ENCODE measurements at regions not wholly inside any gene's neighbourhood (a gene's known extent, or its start where the extent isn't known, plus 50 kb on each side); places are given as distances from the start of the nearest gene placed in this dataset.
"Not testable (repeated sequence)": the region's sequence is repeated elsewhere in the genome, so short reads cannot be mapped to it uniquely, and the experiment has no call there.

GRCh38 chr12:67107751-67108269, 161.3 kb upstream of the CAND1 start:
- Histone ChIP-seq H2AFZ (no peak overlapping the region), H4K20me1 (replicated peaks; ENCODE audit: insufficient read depth) (no peaks in the 10 kb centered on the region), H3K36me3 (ENCODE audit: insufficient read depth) (no peaks in the 10 kb centered on the region), H3K4me1 (ENCODE audit: insufficient read depth) (no peaks in the 10 kb centered on the region; the same call in 1 of the 2 replicates), H3K27ac (ENCODE audit: low read depth) (no peak overlapping the region), H3F3A (replicated peaks; ENCODE audit: low read depth) (no peaks in the 10 kb centered on the region), H3K4me3 (no peak overlapping the region), H3K79me2 (replicated peaks; ENCODE audit: insufficient read depth) (no peaks in the 10 kb centered on the region), H3K9me2 (ENCODE audit: insufficient read depth) (no peaks in the 10 kb centered on the region), H3K4me2 (no peak overlapping the region), H3K27me3 (ENCODE audit: insufficient read depth) (no peaks in the 10 kb centered on the region)
- no peaks in the 10 kb centered on the region for H3K36me3 Mint-ChIP-seq (ENCODE audit: low read depth)
- no peaks in the 10 kb centered on the region for H3K27me3 Mint-ChIP-seq (ENCODE audit: insufficient read depth, low read depth, poor library complexity)
- ATAC-seq, result no peak
- no peak overlapping the region for H3K4me3 Mint-ChIP-seq
- TF ChIP-seq POLR2AphosphoS5 (IDR thresholded peaks at IDR 0.05; ENCODE audit: low read depth) (no peak), NANOG (IDR thresholded peaks at IDR 0.05; ENCODE audit: borderline replicate concordance) (no peak), ZNF462 (CRISPR knock-in tag; IDR thresholded peaks at IDR 0.05) (no peak), EZH2phosphoT487 (IDR thresholded peaks at IDR 0.05; ENCODE audit: unreplicated experiment) (no peak), CREB1 (CRISPR knock-in tag; IDR thresholded peaks at IDR 0.05; ENCODE audit: low read depth) (no peak), STAT1 (IDR thresholded peaks at IDR 0.05; ENCODE audit: unreplicated experiment) (no peak), ZNF114 (CRISPR knock-in tag; IDR thresholded peaks at IDR 0.05) (no peak)
- TF ChIP-seq, protein P1, sequence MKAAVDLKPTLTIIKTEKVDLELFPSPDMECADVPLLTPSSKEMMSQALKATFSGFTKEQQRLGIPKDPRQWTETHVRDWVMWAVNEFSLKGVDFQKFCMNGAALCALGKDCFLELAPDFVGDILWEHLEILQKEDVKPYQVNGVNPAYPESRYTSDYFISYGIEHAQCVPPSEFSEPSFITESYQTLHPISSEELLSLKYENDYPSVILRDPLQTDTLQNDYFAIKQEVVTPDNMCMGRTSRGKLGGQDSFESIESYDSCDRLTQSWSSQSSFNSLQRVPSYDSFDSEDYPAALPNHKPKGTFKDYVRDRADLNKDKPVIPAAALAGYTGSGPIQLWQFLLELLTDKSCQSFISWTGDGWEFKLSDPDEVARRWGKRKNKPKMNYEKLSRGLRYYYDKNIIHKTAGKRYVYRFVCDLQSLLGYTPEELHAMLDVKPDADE (IDR thresholded peaks at IDR 0.05), result no peak
- TF ChIP-seq, protein P2, sequence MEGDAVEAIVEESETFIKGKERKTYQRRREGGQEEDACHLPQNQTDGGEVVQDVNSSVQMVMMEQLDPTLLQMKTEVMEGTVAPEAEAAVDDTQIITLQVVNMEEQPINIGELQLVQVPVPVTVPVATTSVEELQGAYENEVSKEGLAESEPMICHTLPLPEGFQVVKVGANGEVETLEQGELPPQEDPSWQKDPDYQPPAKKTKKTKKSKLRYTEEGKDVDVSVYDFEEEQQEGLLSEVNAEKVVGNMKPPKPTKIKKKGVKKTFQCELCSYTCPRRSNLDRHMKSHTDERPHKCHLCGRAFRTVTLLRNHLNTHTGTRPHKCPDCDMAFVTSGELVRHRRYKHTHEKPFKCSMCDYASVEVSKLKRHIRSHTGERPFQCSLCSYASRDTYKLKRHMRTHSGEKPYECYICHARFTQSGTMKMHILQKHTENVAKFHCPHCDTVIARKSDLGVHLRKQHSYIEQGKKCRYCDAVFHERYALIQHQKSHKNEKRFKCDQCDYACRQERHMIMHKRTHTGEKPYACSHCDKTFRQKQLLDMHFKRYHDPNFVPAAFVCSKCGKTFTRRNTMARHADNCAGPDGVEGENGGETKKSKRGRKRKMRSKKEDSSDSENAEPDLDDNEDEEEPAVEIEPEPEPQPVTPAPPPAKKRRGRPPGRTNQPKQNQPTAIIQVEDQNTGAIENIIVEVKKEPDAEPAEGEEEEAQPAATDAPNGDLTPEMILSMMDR (conservative IDR thresholded peaks at IDR 0.05; ENCODE audit: low read depth in 2 of 2), result no peak
- H3K4me1 Mint-ChIP-seq, result no peaks in the 10 kb centered on the region; the same call in 2 of the 3 replicates
- H3K27ac Mint-ChIP-seq, result no peak overlapping the region
- no peaks in the 10 kb centered on the region; the same call in 1 of the 3 replicates for H3K9me3 Mint-ChIP-seq
- DNase-seq (ENCODE audit: low spot score), result no peak

- H3K9me3 Mint-ChIP-seq; H3K4me1 ChIP-seq (ENCODE audit: insufficient read depth); ATAC-seq; DNase-seq (ENCODE audit: low spot score); H3K27ac Mint-ChIP-seq; H3K27ac ChIP-seq (ENCODE audit: low read depth); H3K36me3 Mint-ChIP-seq (ENCODE audit: low read depth); H3K4me2 ChIP-seq; H3K4me1 Mint-ChIP-seq; H2AFZ ChIP-seq; H3K27me3 Mint-ChIP-seq (ENCODE audit: insufficient read depth, low read depth, poor library complexity); H3K27me3 ChIP-seq (ENCODE audit: insufficient read depth); H3K9me2 ChIP-seq (ENCODE audit: insufficient read depth); H3K79me2 ChIP-seq (replicated peaks; ENCODE audit: insufficient read depth); H3K4me3 Mint-ChIP-seq; H3K4me3 ChIP-seq; H3K36me3 ChIP-seq (ENCODE audit: insufficient read depth); H4K20me1 ChIP-seq (replicated peaks; ENCODE audit: insufficient read depth); H3F3A ChIP-seq (replicated peaks; ENCODE audit: low read depth): not testable (repeated sequence)
These were observed 158.8 kb upstream of the CAND1 start for GRCh38 chr12:67110345-67110744.
